Thyroid gland (tissue), 4 donors: ENCODE measurements at regions not wholly inside any gene's neighbourhood (a gene's known extent, or its start where the extent isn't known, plus 50 kb on each side); places are given as distances from the start of the nearest gene placed in this dataset.

ENCODE experiments used
- DNase-seq, 2 donors: peaks; one replicate each; pipeline ENCODE4 v3.0.0-alpha.2; 2019
- H3K27ac ChIP-seq, 3 donors: fragments of 200-600 bp; sonication (generic); 1 replicate in 2 of 3; 2 replicates in 1 of 3; pipeline ENCODE4 v1.5.1; 2016 to 2019; ENCODE audit warnings: mild to moderate bottlenecking in 1 of 3, moderate library complexity in 1 of 3
- H3K27me3 ChIP-seq: fragments of 200-600 bp; sonication (generic); one replicate; pipeline ENCODE4 v1.5.1; 2019
- H3K36me3 ChIP-seq, 2 donors: fragments of 200-600 bp; sonication (generic); one replicate each; pipeline ENCODE4 v1.5.1; 2016 to 2019
- H3K4me1 ChIP-seq, 2 donors: fragments of 200-600 bp; sonication (generic); one replicate each; pipeline ENCODE4 v1.5.1; 2017 to 2019
- H3K4me3 ChIP-seq, 3 donors: fragments of 200-600 bp; sonication (generic); replicated peaks in 1 of 3; 1 replicate in 2 of 3; 2 replicates in 1 of 3; pipeline ENCODE4 v1.5.1; 2016; ENCODE audit warnings: mild to moderate bottlenecking in 1 of 3
- H3K9me3 ChIP-seq: fragments of 200-600 bp; sonication (generic); one replicate; pipeline ENCODE4 v1.5.1; 2017
- POLR2A ChIP-seq, 2 donors: fragments of 450-650 bp; IDR thresholded peaks; one replicate each; pipeline ENCODE4 v1.6.1; 2017; ENCODE audit warnings: antibody characterized with exemption in 2 of 2, mild to moderate bottlenecking in 2 of 2, moderate library complexity in 1 of 2
- WGBS, 2 donors: methylation state at CpG; one replicate each; pipeline ENCODE4 v1.1.5; 2017; 5-methylcytosine and 5-hydroxymethylcytosine counted together
- intact Hi-C: fragments of 100-400 bp; cut with DNase I; formaldehyde crosslinking; loops from one replicate; pipeline ENCODE4 v1.15.1; 2023
- TF ChIP-seq, protein P1 (sequence below), 6 experiments: fragments of 200-600 bp in 3 of 6; fragments of 450-650 bp in 3 of 6; sonication (generic) in 3 of 6; IDR thresholded peaks; one replicate each; pipeline ENCODE4 v1.5.1; 2016 to 2019; ENCODE audit warnings: antibody characterized with exemption in 6 of 6, mild to moderate bottlenecking in 2 of 6, inconsistent platforms in 1 of 6, moderate library complexity in 1 of 6

- Histone ChIP-seq H3K4me3 (no peak overlapping the region), H3K27me3 (peaks cover 5% of the 10 kb centered on the region), H3K9me3 (no peaks in the 10 kb centered on the region), H3K4me1 (no peaks in the 10 kb centered on the region), H3K36me3 (no peaks in the 10 kb centered on the region), H3K27ac (no peak overlapping the region)
- intact Hi-C loops = loop anchor here (5.0 kb wide), 1 partner anchor 907 kb away; no protein-coding TSS in a partner anchor
- DNase-seq = no peak
- 73 to 86% methylated on average over 4 of the region's 4 CpGs for WGBS, 2 donors
- TF ChIP-seq POLR2A (IDR thresholded peaks at IDR 0.05) = no peak
- TF ChIP-seq, protein P1, sequence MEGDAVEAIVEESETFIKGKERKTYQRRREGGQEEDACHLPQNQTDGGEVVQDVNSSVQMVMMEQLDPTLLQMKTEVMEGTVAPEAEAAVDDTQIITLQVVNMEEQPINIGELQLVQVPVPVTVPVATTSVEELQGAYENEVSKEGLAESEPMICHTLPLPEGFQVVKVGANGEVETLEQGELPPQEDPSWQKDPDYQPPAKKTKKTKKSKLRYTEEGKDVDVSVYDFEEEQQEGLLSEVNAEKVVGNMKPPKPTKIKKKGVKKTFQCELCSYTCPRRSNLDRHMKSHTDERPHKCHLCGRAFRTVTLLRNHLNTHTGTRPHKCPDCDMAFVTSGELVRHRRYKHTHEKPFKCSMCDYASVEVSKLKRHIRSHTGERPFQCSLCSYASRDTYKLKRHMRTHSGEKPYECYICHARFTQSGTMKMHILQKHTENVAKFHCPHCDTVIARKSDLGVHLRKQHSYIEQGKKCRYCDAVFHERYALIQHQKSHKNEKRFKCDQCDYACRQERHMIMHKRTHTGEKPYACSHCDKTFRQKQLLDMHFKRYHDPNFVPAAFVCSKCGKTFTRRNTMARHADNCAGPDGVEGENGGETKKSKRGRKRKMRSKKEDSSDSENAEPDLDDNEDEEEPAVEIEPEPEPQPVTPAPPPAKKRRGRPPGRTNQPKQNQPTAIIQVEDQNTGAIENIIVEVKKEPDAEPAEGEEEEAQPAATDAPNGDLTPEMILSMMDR (IDR thresholded peaks at IDR 0.05) = no peak
Measured at GRCh38 chr5:87784879-87785495, 372.3 kb upstream of the CCNH start.

- Histone ChIP-seq H3K9me3 (no peaks in the 10 kb centered on the region), H3K4me1 (no peaks in the 10 kb centered on the region), H3K27ac (no peak overlapping the region), H3K27me3 (peaks cover 5% of the 10 kb centered on the region), H3K36me3 (no peaks in the 10 kb centered on the region), H3K4me3 (no peak overlapping the region)
- intact Hi-C loops = loop anchor here (5.0 kb wide), 1 partner anchor 908 kb away; no protein-coding TSS in a partner anchor
- 83 to 95% methylated on average over 1 of the region's 1 CpG for WGBS, 2 donors
- no peak for DNase-seq
- TF ChIP-seq, protein P1 (IDR thresholded peaks at IDR 0.05) = no peak
- TF ChIP-seq POLR2A (IDR thresholded peaks at IDR 0.05) = no peak
Measured at GRCh38 chr5:87784311-87784710, 371.6 kb upstream of the CCNH start.

GRCh38 chr5:87782916-87783315 is 370.2 kb upstream of the CCNH start:
- no peak overlapping the region for H3K27ac ChIP-seq
- H3K9me3 ChIP-seq = no peaks in the 10 kb centered on the region
- no peak for DNase-seq
- H3K27me3 ChIP-seq = peaks cover 5% of the 10 kb centered on the region
- TF ChIP-seq, protein P1 (IDR thresholded peaks at IDR 0.05) = no peak
- no peak for TF ChIP-seq POLR2A (IDR thresholded peaks at IDR 0.05)
- no peak overlapping the region for H3K4me3 ChIP-seq
- intact Hi-C loops = loop anchor here (5.0 kb wide), 1 partner anchor 909 kb away; no protein-coding TSS in a partner anchor
- H3K4me1 ChIP-seq = no peaks in the 10 kb centered on the region
- H3K36me3 ChIP-seq = no peaks in the 10 kb centered on the region
- 67 to 68% methylated on average over 3 of the region's 3 CpGs for WGBS, 2 donors

DNA sequence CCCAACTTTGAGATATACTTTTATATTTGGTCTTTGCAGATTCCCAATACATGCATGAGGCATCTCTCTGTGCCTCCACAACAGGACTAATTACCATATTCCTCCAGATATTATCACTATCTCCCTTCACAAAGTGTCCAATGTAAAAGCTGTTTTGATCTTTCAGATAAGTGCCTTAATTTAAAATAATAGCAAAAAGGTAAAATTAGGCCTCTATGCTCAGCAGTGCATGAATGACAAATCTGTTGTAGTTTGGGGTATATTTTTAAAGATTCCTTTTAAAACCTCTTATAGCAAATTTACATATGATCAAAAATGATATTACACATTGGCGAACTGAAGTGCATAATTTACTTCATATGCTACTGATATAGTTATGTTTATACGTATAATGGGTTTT is 369.2 kb upstream of the CCNH start:
- Histone ChIP-seq H3K27ac (no peak overlapping the region), H3K4me3 (no peak overlapping the region), H3K4me1 (no peaks in the 10 kb centered on the region), H3K9me3 (no peaks in the 10 kb centered on the region), H3K27me3 (peaks cover 5% of the 10 kb centered on the region), H3K36me3 (no peaks in the 10 kb centered on the region)
- no peak for TF ChIP-seq POLR2A (IDR thresholded peaks at IDR 0.05)
- TF ChIP-seq, protein P1 (IDR thresholded peaks at IDR 0.05) = no peak
- WGBS, 2 donors = 93 to 95% methylated on average over 2 of the region's 2 CpGs
- intact Hi-C loops = loop anchor here (5.0 kb wide), 1 partner anchor 910 kb away; no protein-coding TSS in a partner anchor
- no peak for DNase-seq
